ENCODE measurements at regions not wholly inside any gene's neighbourhood (a gene's known extent, or its start where the extent isn't known, plus 50 kb on each side); places are given as distances from the start of the nearest gene placed in this dataset.

GRCh38 chr3:177249203-177249602 is 51.9 kb upstream of the TBL1XR1 start:
- H3K27ac ChIP-seq (ENCODE audit: low read length), result no peak overlapping the region
- H3K9ac ChIP-seq (ENCODE audit: low read length), result no peak overlapping the region
- no peaks in the 10 kb centered on the region for H3K9me2 ChIP-seq (ENCODE audit: insufficient read depth, low read length)
- H2AFZ ChIP-seq (ENCODE audit: low read depth, low read length), result no peak overlapping the region
- H3K9me3 ChIP-seq (ENCODE audit: low read length), result no peaks in the 10 kb centered on the region
- no peak overlapping the region for H3K4me2 ChIP-seq (ENCODE audit: low read length)
- no peaks in the 10 kb centered on the region for H3F3A ChIP-seq (ENCODE audit: insufficient read depth, low read length, poor library complexity, severe bottlenecking)
- no peak overlapping the region for H3K4me3 ChIP-seq (ENCODE audit: low read length)
- H3K79me2 ChIP-seq (replicated peaks; ENCODE audit: insufficient read depth, low read length), result no peaks in the 10 kb centered on the region
- H4K20me1 ChIP-seq (ENCODE audit: insufficient read depth), result no peaks in the 10 kb centered on the region
- no peaks in the 10 kb centered on the region for H3K27me3 ChIP-seq (ENCODE audit: insufficient read depth, low read depth, low read length)
- no peak for TF ChIP-seq RAD21 (conservative IDR thresholded peaks at IDR 0.05)
- H3K36me3 ChIP-seq (ENCODE audit: insufficient read depth, low read length), result no peaks in the 10 kb centered on the region

GRCh38 chr3:177250151-177250550 is 52.9 kb upstream of the TBL1XR1 start:
- H3K4me3 ChIP-seq (ENCODE audit: low read length), result no peak overlapping the region
- H3K9me2 ChIP-seq (ENCODE audit: insufficient read depth, low read length), result no peaks in the 10 kb centered on the region
- H3F3A ChIP-seq (ENCODE audit: insufficient read depth, low read length, poor library complexity, severe bottlenecking), result no peaks in the 10 kb centered on the region
- H3K9me3 ChIP-seq (ENCODE audit: low read length), result no peaks in the 10 kb centered on the region
- no peaks in the 10 kb centered on the region for H4K20me1 ChIP-seq (ENCODE audit: insufficient read depth)
- TF ChIP-seq RAD21 (conservative IDR thresholded peaks at IDR 0.05) (peak; percentile 29), EZH2 (IDR thresholded peaks at IDR 0.05; ENCODE audit: borderline replicate concordance, insufficient read depth, low read length, poor library complexity, severe bottlenecking) (no peak), TAF1 (IDR thresholded peaks at IDR 0.05; ENCODE audit: low read depth) (no peak), REST (IDR thresholded peaks at IDR 0.05; ENCODE audit: borderline replicate concordance) (peak; percentile 86), CTCF (IDR thresholded peaks at IDR 0.05; ENCODE audit: poor library complexity, severe bottlenecking) (no peak), EP300 (conservative IDR thresholded peaks at IDR 0.05; ENCODE audit: poor library complexity, severe bottlenecking) (peak; percentile 77), POLR2AphosphoS5 (IDR thresholded peaks at IDR 0.05) (no peak), SMC3 (conservative IDR thresholded peaks at IDR 0.05; ENCODE audit: poor library complexity) (no peak), MXI1 (conservative IDR thresholded peaks at IDR 0.05; ENCODE audit: poor library complexity, severe bottlenecking) (no peak)
- no peak overlapping the region for H3K4me2 ChIP-seq (ENCODE audit: low read length)
- H2AFZ ChIP-seq (ENCODE audit: low read depth, low read length), result no peak overlapping the region
- peak overlapping the region; percentile 62 for H3K27ac ChIP-seq (ENCODE audit: low read length)
- H3K79me2 ChIP-seq (replicated peaks; ENCODE audit: insufficient read depth, low read length), result no peaks in the 10 kb centered on the region
- no peaks in the 10 kb centered on the region for H3K36me3 ChIP-seq (ENCODE audit: insufficient read depth, low read length)
- peak overlapping the region; percentile 15 for H3K9ac ChIP-seq (ENCODE audit: low read length)
- H3K27me3 ChIP-seq (ENCODE audit: insufficient read depth, low read depth, low read length), result no peaks in the 10 kb centered on the region

GRCh38 chr3:177251755-177252154 is 54.5 kb upstream of the TBL1XR1 start:
- H3K4me3 ChIP-seq (ENCODE audit: low read length), result no peak overlapping the region
- no peak overlapping the region for H2AFZ ChIP-seq (ENCODE audit: low read depth, low read length)
- H3K9me3 ChIP-seq (ENCODE audit: low read length), result no peaks in the 10 kb centered on the region
- TF ChIP-seq EZH2 (IDR thresholded peaks at IDR 0.05; ENCODE audit: borderline replicate concordance, insufficient read depth, low read length, poor library complexity, severe bottlenecking) (no peak), RAD21 (conservative IDR thresholded peaks at IDR 0.05) (no peak), TAF1 (IDR thresholded peaks at IDR 0.05; ENCODE audit: low read depth) (no peak), SMC3 (conservative IDR thresholded peaks at IDR 0.05; ENCODE audit: poor library complexity) (no peak)
- no peak overlapping the region for H3K27ac ChIP-seq (ENCODE audit: low read length)
- H3K36me3 ChIP-seq (ENCODE audit: insufficient read depth, low read length), result no peaks in the 10 kb centered on the region
- no peak overlapping the region for H3K4me2 ChIP-seq (ENCODE audit: low read length)
- H3K27me3 ChIP-seq (ENCODE audit: insufficient read depth, low read depth, low read length), result no peaks in the 10 kb centered on the region
- H3F3A ChIP-seq (ENCODE audit: insufficient read depth, low read length, poor library complexity, severe bottlenecking), result no peaks in the 10 kb centered on the region
- H4K20me1 ChIP-seq (ENCODE audit: insufficient read depth), result no peaks in the 10 kb centered on the region
- H3K9ac ChIP-seq (ENCODE audit: low read length), result no peak overlapping the region
- H3K79me2 ChIP-seq (replicated peaks; ENCODE audit: insufficient read depth, low read length), result no peaks in the 10 kb centered on the region
- no peaks in the 10 kb centered on the region for H3K9me2 ChIP-seq (ENCODE audit: insufficient read depth, low read length)

Measured in neural cell (in vitro differentiated cells).